ENCODE measurements at regions not wholly inside any gene's neighbourhood (a gene's known extent, or its start where the extent isn't known, plus 50 kb on each side); places are given as distances from the start of the nearest gene placed in this dataset.

- TF ChIP-seq, protein P1, sequence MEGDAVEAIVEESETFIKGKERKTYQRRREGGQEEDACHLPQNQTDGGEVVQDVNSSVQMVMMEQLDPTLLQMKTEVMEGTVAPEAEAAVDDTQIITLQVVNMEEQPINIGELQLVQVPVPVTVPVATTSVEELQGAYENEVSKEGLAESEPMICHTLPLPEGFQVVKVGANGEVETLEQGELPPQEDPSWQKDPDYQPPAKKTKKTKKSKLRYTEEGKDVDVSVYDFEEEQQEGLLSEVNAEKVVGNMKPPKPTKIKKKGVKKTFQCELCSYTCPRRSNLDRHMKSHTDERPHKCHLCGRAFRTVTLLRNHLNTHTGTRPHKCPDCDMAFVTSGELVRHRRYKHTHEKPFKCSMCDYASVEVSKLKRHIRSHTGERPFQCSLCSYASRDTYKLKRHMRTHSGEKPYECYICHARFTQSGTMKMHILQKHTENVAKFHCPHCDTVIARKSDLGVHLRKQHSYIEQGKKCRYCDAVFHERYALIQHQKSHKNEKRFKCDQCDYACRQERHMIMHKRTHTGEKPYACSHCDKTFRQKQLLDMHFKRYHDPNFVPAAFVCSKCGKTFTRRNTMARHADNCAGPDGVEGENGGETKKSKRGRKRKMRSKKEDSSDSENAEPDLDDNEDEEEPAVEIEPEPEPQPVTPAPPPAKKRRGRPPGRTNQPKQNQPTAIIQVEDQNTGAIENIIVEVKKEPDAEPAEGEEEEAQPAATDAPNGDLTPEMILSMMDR (IDR thresholded peaks at IDR 0.05) = no peak
- Mint-ChIP-seq H3K27ac (no peak overlapping the region), H3K4me1 (peaks cover 6% of the 10 kb centered on the region), H3K27me3 (ENCODE audit: low read depth, poor library complexity) (no peaks in the 10 kb centered on the region), H3K4me3 (no peak overlapping the region), H3K9me3 (no peaks in the 10 kb centered on the region), H3K36me3 (ENCODE audit: low read depth) (no peaks in the 10 kb centered on the region)
- DNase-seq = no peak
Observed at GRCh38 chr4:64846417-64846816, 437.2 kb upstream of the TECRL start.

DNA sequence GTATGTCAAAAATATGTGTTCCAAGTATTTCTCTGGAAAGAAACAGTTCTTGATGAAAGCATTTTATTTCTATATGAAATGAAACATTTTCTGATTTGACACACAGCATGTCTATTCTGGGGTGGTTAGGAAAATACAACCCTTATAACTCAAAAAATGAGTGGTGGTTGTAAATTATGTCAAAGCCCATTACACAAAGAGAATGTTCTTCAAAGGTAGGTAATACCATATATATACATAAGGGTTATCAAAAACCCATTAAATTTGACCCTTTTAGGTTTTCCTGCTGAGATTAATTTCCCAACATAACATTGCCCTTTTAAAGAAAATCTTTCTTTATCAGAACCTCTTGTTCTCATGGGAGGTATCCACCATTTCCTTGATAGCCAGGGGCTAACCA, 420.5 kb upstream of the TECRL start:
- Mint-ChIP-seq H3K27ac (no peak overlapping the region), H3K36me3 (ENCODE audit: low read depth) (no peaks in the 10 kb centered on the region), H3K9me3 (no peaks in the 10 kb centered on the region), H3K4me1 (no peaks in the 10 kb centered on the region), H3K4me3 (no peak overlapping the region), H3K27me3 (ENCODE audit: low read depth, poor library complexity) (peaks cover 4% of the 10 kb centered on the region)
- TF ChIP-seq, protein P1 (IDR thresholded peaks at IDR 0.05) = no peak
- DNase-seq = no peak

DNA sequence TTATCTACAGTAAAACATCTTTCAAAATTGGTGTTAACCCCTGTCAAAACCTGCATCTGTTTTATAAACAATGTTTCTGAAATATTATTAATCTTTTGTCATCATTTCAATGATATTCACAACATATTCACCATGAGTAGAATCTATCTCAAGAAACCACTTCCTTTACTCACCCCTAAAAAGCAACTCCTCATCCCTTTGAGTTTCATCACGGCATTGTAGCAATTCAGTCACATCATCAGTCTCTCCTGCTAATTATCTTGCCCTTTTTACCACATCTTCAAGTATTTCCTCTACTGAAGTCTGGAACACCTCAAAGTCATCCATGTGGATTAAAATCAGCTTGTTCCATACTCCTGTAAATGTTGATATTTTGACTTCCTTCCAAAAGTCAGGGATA, 415.3 kb upstream of the TECRL start:
- H3K9me3 Mint-ChIP-seq = no peaks in the 10 kb centered on the region
- no peaks in the 10 kb centered on the region for H3K27me3 Mint-ChIP-seq (ENCODE audit: low read depth, poor library complexity)
- DNase-seq = no peak
- TF ChIP-seq, protein P1 (IDR thresholded peaks at IDR 0.05) = no peak
- H3K36me3 Mint-ChIP-seq (ENCODE audit: low read depth) = no peaks in the 10 kb centered on the region
- H3K27ac Mint-ChIP-seq = no peak overlapping the region
- H3K4me1 Mint-ChIP-seq = no peaks in the 10 kb centered on the region
- H3K4me3 Mint-ChIP-seq = no peak overlapping the region

DNA sequence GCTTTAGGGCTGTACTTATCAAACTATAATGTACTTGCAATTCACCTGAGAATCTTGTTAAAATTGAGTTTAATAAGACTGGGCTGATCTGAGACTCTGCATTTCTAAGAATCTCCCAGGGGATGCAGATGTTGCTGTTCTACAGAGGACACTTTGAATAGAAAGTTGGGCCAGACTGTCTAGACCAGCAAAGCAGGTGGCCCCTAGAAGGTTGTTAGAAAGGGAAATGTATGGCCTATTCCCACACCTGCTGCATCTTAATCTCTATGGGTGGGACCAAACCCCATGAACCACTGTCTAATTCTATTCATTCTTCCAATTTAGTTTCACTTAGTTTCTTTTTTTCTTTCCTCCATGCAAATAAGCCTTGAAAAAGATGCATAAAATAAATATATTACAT, 413.2 kb upstream of the TECRL start:
- H3K4me1 Mint-ChIP-seq = no peaks in the 10 kb centered on the region
- no peak for DNase-seq
- H3K27me3 Mint-ChIP-seq (ENCODE audit: low read depth, poor library complexity) = no peaks in the 10 kb centered on the region
- H3K36me3 Mint-ChIP-seq (ENCODE audit: low read depth) = no peaks in the 10 kb centered on the region
- TF ChIP-seq, protein P1 (IDR thresholded peaks at IDR 0.05) = no peak
- no peak overlapping the region for H3K27ac Mint-ChIP-seq
- no peak overlapping the region for H3K4me3 Mint-ChIP-seq
- no peaks in the 10 kb centered on the region for H3K9me3 Mint-ChIP-seq

DNA sequence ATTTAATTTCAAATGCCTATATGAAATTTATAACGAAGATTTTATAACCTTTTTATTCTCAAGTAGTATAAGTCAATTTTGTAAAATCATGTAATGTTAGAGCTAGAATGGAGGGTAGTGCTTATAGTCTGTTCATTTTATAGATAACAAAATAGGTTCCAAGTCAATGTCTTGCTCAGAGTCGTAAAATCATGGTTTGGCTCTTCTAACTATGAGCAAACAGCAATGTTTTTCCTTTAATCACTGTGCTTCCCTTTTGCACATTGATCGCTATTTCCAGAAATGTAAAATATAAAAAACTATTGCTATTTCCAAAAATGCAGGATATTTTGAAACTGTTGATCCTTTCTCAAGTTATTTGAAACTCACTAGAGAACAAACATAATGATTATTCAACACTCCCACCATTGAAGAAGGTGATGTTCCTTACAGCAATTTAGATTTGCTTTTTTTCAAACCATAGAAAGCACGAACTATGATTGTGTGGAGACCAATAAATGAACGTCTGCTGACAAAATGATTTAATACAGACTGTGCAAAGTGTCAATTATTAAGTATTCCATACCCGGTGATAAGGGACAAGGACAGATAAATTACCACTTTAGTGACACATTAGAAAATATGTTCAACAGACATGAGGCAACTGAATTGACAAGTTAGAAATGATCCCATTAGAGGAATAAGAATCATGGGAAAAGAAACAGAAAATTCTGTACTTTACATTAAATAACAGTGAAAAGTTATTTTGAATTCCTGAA, 412.1 kb upstream of the TECRL start:
- Mint-ChIP-seq H3K36me3 (ENCODE audit: low read depth) (no peaks in the 10 kb centered on the region), H3K9me3 (no peaks in the 10 kb centered on the region), H3K27ac (no peak overlapping the region), H3K27me3 (ENCODE audit: low read depth, poor library complexity) (no peaks in the 10 kb centered on the region), H3K4me1 (no peaks in the 10 kb centered on the region), H3K4me3 (no peak overlapping the region)
- DNase-seq = no peak
- TF ChIP-seq, protein P1 (IDR thresholded peaks at IDR 0.05) = no peak

DNA sequence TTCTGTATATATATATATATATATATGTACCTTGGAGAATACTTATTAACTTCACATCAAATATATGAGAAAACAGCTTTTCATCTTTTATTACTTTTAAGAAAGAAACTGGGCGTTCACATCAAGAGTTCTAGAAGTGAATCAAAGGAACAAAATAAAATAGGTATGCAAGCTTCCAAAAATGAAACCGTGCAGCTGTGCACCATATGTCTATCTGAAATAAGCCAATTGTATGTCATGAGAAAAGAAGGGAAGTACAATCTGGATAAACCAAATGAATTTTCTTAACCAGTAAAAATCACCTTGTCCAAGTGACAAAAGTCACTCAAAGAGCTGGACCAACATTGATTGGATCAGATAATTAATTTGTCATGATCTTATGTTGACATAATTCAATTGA, 405.4 kb upstream of the TECRL start:
- Mint-ChIP-seq H3K4me3 (no peak overlapping the region), H3K27me3 (ENCODE audit: low read depth, poor library complexity) (no peaks in the 10 kb centered on the region), H3K9me3 (no peaks in the 10 kb centered on the region), H3K36me3 (ENCODE audit: low read depth) (no peaks in the 10 kb centered on the region), H3K4me1 (no peaks in the 10 kb centered on the region), H3K27ac (no peak overlapping the region)
- TF ChIP-seq, protein P1 (IDR thresholded peaks at IDR 0.05) = no peak
- DNase-seq = no peak

All from nephron progenitor cell (in vitro differentiated cells).